Tibial nerve (tissue), 4 donors: ENCODE measurements at regions not wholly inside any gene's neighbourhood (a gene's known extent, or its start where the extent isn't known, plus 50 kb on each side); places are given as distances from the start of the nearest gene placed in this dataset.

Experiments
- DNase-seq, 2 donors: peaks; one replicate each; pipeline ENCODE4 v3.0.0-alpha.2; 2019; ENCODE audit warnings: low spot score in 2 of 2
- H3K27ac ChIP-seq, 4 donors: fragments of 200-600 bp; sonication (generic) in 3 of 4; one replicate each; pipeline ENCODE4 v1.5.1; 2017 to 2019; ENCODE audit warnings: mild to moderate bottlenecking in 1 of 4
- H3K27me3 ChIP-seq, 2 donors: fragments of 200-600 bp; sonication (generic) in 1 of 2; one replicate each; pipeline versions ENCODE4 v1.5.1 to v1.6.0; 2017 to 2019
- H3K36me3 ChIP-seq, 3 donors: fragments of 200-600 bp; sonication (generic); one replicate each; pipeline ENCODE4 v1.5.1; 2018 to 2019
- H3K4me1 ChIP-seq, 4 donors: fragments of 200-600 bp; sonication (generic) in 3 of 4; one replicate each; pipeline ENCODE4 v1.5.1; 2017 to 2019
- H3K4me3 ChIP-seq, 4 donors: fragments of 200-600 bp; sonication (generic) in 3 of 4; one replicate each; pipeline ENCODE4 v1.5.1; 2017 to 2019; ENCODE audit warnings: mild to moderate bottlenecking in 1 of 4, moderate library complexity in 1 of 4
- H3K9me3 ChIP-seq, 4 donors: fragments of 200-600 bp; sonication (generic) in 3 of 4; one replicate each; pipeline ENCODE4 v1.5.1; 2017 to 2019
- CTCF ChIP-seq, 5 experiments: fragments of 200-600 bp in 3 of 5; fragments of 450-650 bp in 2 of 5; sonication (generic) in 3 of 5; IDR thresholded peaks; one replicate each; pipeline ENCODE4 v1.5.1; 2016 to 2019; ENCODE audit warnings: antibody characterized with exemption in 5 of 5, mild to moderate bottlenecking in 3 of 5, moderate library complexity in 2 of 5
- EP300 ChIP-seq, 2 donors: sonication (generic); formaldehyde crosslinking; IDR thresholded peaks; one replicate each; pipeline ENCODE4 v1.6.1; 2017; ENCODE audit warnings: antibody characterized with exemption in 2 of 2, mild to moderate bottlenecking in 1 of 2
- POLR2A ChIP-seq, 2 donors: fragments of 450-650 bp; IDR thresholded peaks; one replicate each; pipeline ENCODE4 v1.6.1; 2017; ENCODE audit warnings: antibody characterized with exemption in 2 of 2, mild to moderate bottlenecking in 2 of 2, moderate library complexity in 2 of 2
- WGBS, 2 donors: methylation state at CpG; one replicate each; pipeline ENCODE4 v1.1.5; 2018; 5-methylcytosine and 5-hydroxymethylcytosine counted together

GRCh38 chr11:104390651-104391050 lies 226.7 kb upstream of the PDGFD start:
- H3K4me3 ChIP-seq = no peak overlapping the region
- H3K4me1 ChIP-seq = no peaks in the 10 kb centered on the region
- no peaks in the 10 kb centered on the region for H3K9me3 ChIP-seq
- no peaks in the 10 kb centered on the region for H3K27me3 ChIP-seq
- no peak overlapping the region for H3K27ac ChIP-seq
- no peak for TF ChIP-seq POLR2A (IDR thresholded peaks at IDR 0.05)
- TF ChIP-seq EP300 (IDR thresholded peaks at IDR 0.05) = no peak
- TF ChIP-seq CTCF (IDR thresholded peaks at IDR 0.05) = no peak
- 65 to 66% methylated on average over 4 of the region's 4 CpGs for WGBS, 2 donors
- DNase-seq = no peak
- H3K36me3 ChIP-seq = no peaks in the 10 kb centered on the region

- no peak overlapping the region for H3K27ac ChIP-seq
- no peaks in the 10 kb centered on the region for H3K27me3 ChIP-seq
- no peaks in the 10 kb centered on the region for H3K9me3 ChIP-seq
- no peak overlapping the region for H3K4me3 ChIP-seq
- no peaks in the 10 kb centered on the region for H3K36me3 ChIP-seq
- WGBS, 2 donors = 89 to 100% methylated on average over 1 of the region's 1 CpG
- H3K4me1 ChIP-seq = no peaks in the 10 kb centered on the region
- TF ChIP-seq EP300 (IDR thresholded peaks at IDR 0.05) (no peak), POLR2A (IDR thresholded peaks at IDR 0.05) (no peak), CTCF (IDR thresholded peaks at IDR 0.05) (no peak)
- DNase-seq = no peak
Observed at GRCh38 chr11:104385884-104386283, 221.9 kb upstream of the PDGFD start.

- Histone ChIP-seq H3K4me1 (no peaks in the 10 kb centered on the region), H3K4me3 (no peak overlapping the region), H3K36me3 (no peaks in the 10 kb centered on the region), H3K27ac (no peak overlapping the region), H3K9me3 (no peaks in the 10 kb centered on the region), H3K27me3 (no peaks in the 10 kb centered on the region)
- TF ChIP-seq EP300 (IDR thresholded peaks at IDR 0.05) (no peak), POLR2A (IDR thresholded peaks at IDR 0.05) (no peak), CTCF (IDR thresholded peaks at IDR 0.05) (no peak)
- no peak for DNase-seq
Observed at GRCh38 chr11:104380358-104380757, 216.4 kb upstream of the PDGFD start.

GRCh38 chr11:104372111-104372510 lies 208.2 kb upstream of the PDGFD start:
- Histone ChIP-seq H3K4me3 (no peak overlapping the region), H3K9me3 (no peaks in the 10 kb centered on the region), H3K36me3 (no peaks in the 10 kb centered on the region), H3K4me1 (no peaks in the 10 kb centered on the region), H3K27me3 (no peaks in the 10 kb centered on the region), H3K27ac (no peak overlapping the region)
- no peak for TF ChIP-seq EP300 (IDR thresholded peaks at IDR 0.05)
- TF ChIP-seq CTCF (IDR thresholded peaks at IDR 0.05) = no peak
- no peak for TF ChIP-seq POLR2A (IDR thresholded peaks at IDR 0.05)
- WGBS, 2 donors = 48 to 54% methylated on average over 3 of the region's 3 CpGs
- no peak for DNase-seq

- DNase-seq = no peak
- Histone ChIP-seq H3K27me3 (no peaks in the 10 kb centered on the region), H3K9me3 (no peaks in the 10 kb centered on the region), H3K4me3 (no peak overlapping the region), H3K4me1 (no peaks in the 10 kb centered on the region), H3K36me3 (no peaks in the 10 kb centered on the region), H3K27ac (no peak overlapping the region)
- TF ChIP-seq POLR2A (IDR thresholded peaks at IDR 0.05) = no peak
- TF ChIP-seq CTCF (IDR thresholded peaks at IDR 0.05) = no peak
- TF ChIP-seq EP300 (IDR thresholded peaks at IDR 0.05) = no peak
- 88 to 91% methylated on average over 3 of the region's 3 CpGs for WGBS, 2 donors
Observed at GRCh38 chr11:104370478-104370877, 206.5 kb upstream of the PDGFD start.
